ENCODE measurements at regions not wholly inside any gene's neighbourhood (a gene's known extent, or its start where the extent isn't known, plus 50 kb on each side); places are given as distances from the start of the nearest gene placed in this dataset.
A peak's percentile ranks its signal among the peaks of the same experiment; 100 is the strongest.

- Mint-ChIP-seq H3K9me3 (no peaks in the 10 kb centered on the region), H3K27ac (no peak overlapping the region), H3K36me3 (no peaks in the 10 kb centered on the region), H3K4me3 (no peak overlapping the region), H3K4me1 (ENCODE audit: low read depth in 2 of 2) (peaks cover 0 to 2% of the 10 kb centered on the region in 2 donors), H3K27me3 (peaks cover 13 to 31% of the 10 kb centered on the region in 2 donors)
- DNase-seq (ENCODE audit: low spot score) (no peak), ATAC-seq (no peak)
Observed at GRCh38 chr18:8944871-8945245, 157.6 kb upstream of the NDUFV2 start.

GRCh38 chr18:8945514-8945913, 157.0 kb upstream of the NDUFV2 start:
- ATAC-seq, result no peak
- no peak overlapping the region for H3K27ac Mint-ChIP-seq

GRCh38 chr18:8946066-8946838, 156.2 kb upstream of the NDUFV2 start:
- Mint-ChIP-seq H3K4me1 (ENCODE audit: low read depth in 2 of 2) (peaks cover 0 to 2% of the 10 kb centered on the region in 2 donors), H3K4me3 (no peak overlapping the region), H3K36me3 (no peaks in the 10 kb centered on the region), H3K27ac (no peak overlapping the region), H3K9me3 (no peaks in the 10 kb centered on the region), H3K27me3 (peaks cover 13 to 31% of the 10 kb centered on the region in 2 donors)
- ATAC-seq (no peak), DNase-seq (ENCODE audit: low spot score) (no peak)

More at GRCh38 chr18:8945514-8945913, 157.0 kb upstream of the NDUFV2 start:
- H3K27me3 Mint-ChIP-seq, result peaks cover 13 to 31% of the 10 kb centered on the region in 2 donors
- no peak for DNase-seq (ENCODE audit: low spot score)
- H3K4me3 Mint-ChIP-seq, result no peak overlapping the region
- no peaks in the 10 kb centered on the region for H3K36me3 Mint-ChIP-seq
- H3K4me1 Mint-ChIP-seq (ENCODE audit: low read depth in 2 of 2), result peaks cover 0 to 2% of the 10 kb centered on the region in 2 donors
- no peaks in the 10 kb centered on the region for H3K9me3 Mint-ChIP-seq

- H3K4me3 Mint-ChIP-seq, result no peak overlapping the region
- ATAC-seq (no peak), DNase-seq (ENCODE audit: low spot score) (no peak)
- H3K27ac Mint-ChIP-seq, result no peak overlapping the region
- no peaks in the 10 kb centered on the region for H3K9me3 Mint-ChIP-seq
- H3K4me1 Mint-ChIP-seq (ENCODE audit: low read depth in 2 of 2), result peaks cover 0 to 2% of the 10 kb centered on the region in 2 donors
- H3K36me3 Mint-ChIP-seq, result no peaks in the 10 kb centered on the region
- H3K27me3 Mint-ChIP-seq, result peaks cover 13 to 31% of the 10 kb centered on the region in 2 donors
Observed at GRCh38 chr18:8947566-8947965, 154.9 kb upstream of the NDUFV2 start.

GRCh38 chr18:8948011-8948410, 154.5 kb upstream of the NDUFV2 start:
- H3K4me3 Mint-ChIP-seq, result no peak overlapping the region
- peaks cover 13 to 31% of the 10 kb centered on the region in 2 donors for H3K27me3 Mint-ChIP-seq
- H3K27ac Mint-ChIP-seq, result no peak overlapping the region
- DNase-seq (ENCODE audit: low spot score), result no peak
- H3K4me1 Mint-ChIP-seq (ENCODE audit: low read depth in 2 of 2), result peaks cover 0 to 2% of the 10 kb centered on the region in 2 donors
- H3K36me3 Mint-ChIP-seq, result no peaks in the 10 kb centered on the region
- no peaks in the 10 kb centered on the region for H3K9me3 Mint-ChIP-seq
- no peak for ATAC-seq

- Mint-ChIP-seq H3K4me3 (no peak overlapping the region), H3K4me1 (ENCODE audit: low read depth in 2 of 2) (peaks cover 0 to 2% of the 10 kb centered on the region in 2 donors), H3K27me3 (peaks cover 13 to 31% of the 10 kb centered on the region in 2 donors), H3K27ac (no peak overlapping the region), H3K9me3 (no peaks in the 10 kb centered on the region), H3K36me3 (no peaks in the 10 kb centered on the region)
- no peak for DNase-seq (ENCODE audit: low spot score)
- no peak for ATAC-seq
Observed at GRCh38 chr18:8948471-8949149, 153.9 kb upstream of the NDUFV2 start.

GRCh38 chr18:8949206-8949605, 153.3 kb upstream of the NDUFV2 start:
- no peaks in the 10 kb centered on the region for H3K36me3 Mint-ChIP-seq
- DNase-seq (ENCODE audit: low spot score), result no peak

GRCh38 chr18:8951491-8951890, 151.0 kb upstream of the NDUFV2 start:
- Mint-ChIP-seq H3K27me3 (peaks cover 12 to 28% of the 10 kb centered on the region in 2 donors), H3K36me3 (no peaks in the 10 kb centered on the region), H3K9me3 (no peaks in the 10 kb centered on the region), H3K4me1 (ENCODE audit: low read depth in 2 of 2) (peaks cover 0 to 2% of the 10 kb centered on the region in 2 donors), H3K27ac (no peak overlapping the region), H3K4me3 (no peak overlapping the region)
- DNase-seq (ENCODE audit: low spot score), result no peak
- no peak for ATAC-seq

More at GRCh38 chr18:8949206-8949605, 153.3 kb upstream of the NDUFV2 start:
- peaks cover 13 to 31% of the 10 kb centered on the region in 2 donors for H3K27me3 Mint-ChIP-seq
- peaks cover 0 to 2% of the 10 kb centered on the region in 2 donors for H3K4me1 Mint-ChIP-seq (ENCODE audit: low read depth in 2 of 2)
- H3K27ac Mint-ChIP-seq, result no peak overlapping the region
- H3K9me3 Mint-ChIP-seq, result no peaks in the 10 kb centered on the region
- H3K4me3 Mint-ChIP-seq, result no peak overlapping the region
- peak in 1 of 2 donors; percentile 38 for ATAC-seq

- Mint-ChIP-seq H3K9me3 (no peaks in the 10 kb centered on the region), H3K27ac (no peak overlapping the region), H3K4me1 (ENCODE audit: low read depth in 2 of 2) (peaks cover 0 to 2% of the 10 kb centered on the region in 2 donors), H3K4me3 (no peak overlapping the region), H3K36me3 (no peaks in the 10 kb centered on the region), H3K27me3 (peaks cover 13 to 25% of the 10 kb centered on the region in 2 donors)
- no peak for ATAC-seq
- no peak for DNase-seq (ENCODE audit: low spot score)
Observed at GRCh38 chr18:8952174-8952573, 150.3 kb upstream of the NDUFV2 start.

GRCh38 chr18:8952769-8953760, 149.4 kb upstream of the NDUFV2 start:
- Mint-ChIP-seq H3K27ac (no peak overlapping the region), H3K9me3 (no peaks in the 10 kb centered on the region), H3K27me3 (peaks cover 10 to 21% of the 10 kb centered on the region in 2 donors), H3K36me3 (no peaks in the 10 kb centered on the region), H3K4me3 (no peak overlapping the region), H3K4me1 (ENCODE audit: low read depth in 2 of 2) (peaks cover 0 to 2% of the 10 kb centered on the region in 2 donors)
- DNase-seq (ENCODE audit: low spot score) (no peak), ATAC-seq (no peak)

GRCh38 chr18:8957731-8958130, 144.8 kb upstream of the NDUFV2 start:
- no peak for DNase-seq (ENCODE audit: low spot score)
- Mint-ChIP-seq H3K9me3 (no peaks in the 10 kb centered on the region), H3K4me3 (no peak overlapping the region), H3K27me3 (peaks cover 5 to 15% of the 10 kb centered on the region in 2 donors), H3K4me1 (ENCODE audit: low read depth in 2 of 2) (no peaks in the 10 kb centered on the region), H3K36me3 (no peaks in the 10 kb centered on the region), H3K27ac (no peak overlapping the region)
- no peak for ATAC-seq

GRCh38 chr18:8958660-8959059, 143.8 kb upstream of the NDUFV2 start:
- DNase-seq (ENCODE audit: low spot score) (no peak), ATAC-seq (no peak)
- Mint-ChIP-seq H3K4me1 (ENCODE audit: low read depth in 2 of 2) (no peaks in the 10 kb centered on the region), H3K4me3 (no peak overlapping the region), H3K27ac (no peak overlapping the region), H3K36me3 (no peaks in the 10 kb centered on the region), H3K27me3 (peaks cover 6 to 22% of the 10 kb centered on the region in 2 donors), H3K9me3 (no peaks in the 10 kb centered on the region)

GRCh38 chr18:8959551-8960135, 142.9 kb upstream of the NDUFV2 start:
- ATAC-seq (no peak), DNase-seq (ENCODE audit: low spot score) (no peak)
- Mint-ChIP-seq H3K36me3 (no peaks in the 10 kb centered on the region), H3K27me3 (peaks cover 6 to 29% of the 10 kb centered on the region in 2 donors), H3K4me3 (no peak overlapping the region), H3K9me3 (no peaks in the 10 kb centered on the region), H3K4me1 (ENCODE audit: low read depth in 2 of 2) (no peaks in the 10 kb centered on the region), H3K27ac (no peak overlapping the region)
